Posterior cingulate gyrus (tissue), 11 donors: ENCODE measurements at regions not wholly inside any gene's neighbourhood (a gene's known extent, or its start where the extent isn't known, plus 50 kb on each side); places are given as distances from the start of the nearest gene placed in this dataset.
"Not testable (repeated sequence)": the region's sequence is repeated elsewhere in the genome, so short reads cannot be mapped to it uniquely, and the experiment has no call there.

ENCODE experiments used
- DNase-seq, 10 donors: peaks; one replicate each; pipeline versions ENCODE4 v3.0.0 to v3.0.0-alpha.2; 2020 to 2021; ENCODE audit warnings: mixed read lengths in 3 of 10
- intact Hi-C: fragments of 100-400 bp; cut with DNase I; formaldehyde crosslinking; loops from one replicate; pipeline ENCODE4 v1.15.1; 2023

DNA sequence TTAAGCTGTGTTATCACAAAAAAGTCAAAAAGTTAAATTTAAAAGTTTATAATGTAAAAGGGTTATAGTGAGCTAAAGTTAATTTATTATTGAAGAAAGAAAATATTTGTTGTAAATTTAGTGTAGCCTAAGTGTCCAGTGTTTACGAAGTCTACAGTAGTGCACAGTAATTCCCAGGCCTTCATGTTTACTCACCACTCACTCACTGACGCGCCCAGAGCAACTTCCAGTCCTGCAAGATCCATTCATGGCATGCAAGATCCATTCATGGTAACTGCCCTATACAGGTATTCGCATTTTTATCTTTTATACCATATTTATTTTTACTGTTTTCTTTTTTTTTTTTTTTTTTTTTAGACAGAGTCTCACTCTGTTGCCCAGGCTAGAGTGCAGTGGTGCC lies 69.5 kb downstream of the TPRA1 start:
- no peak for DNase-seq
- intact Hi-C loops: no loop called here

- intact Hi-C loops: no loop called here
- DNase-seq: no peak
Measured at GRCh38 chr3:127518456-127519081, 72.0 kb downstream of the TPRA1 start.

- intact Hi-C loops: no loop called here
- DNase-seq: no peak
Measured at GRCh38 chr3:127512256-127512655, 78.3 kb downstream of the TPRA1 start.

- DNase-seq: no peak
- intact Hi-C loops: no loop called here
Measured at GRCh38 chr3:127501177-127501576, 89.4 kb downstream of the TPRA1 start.

GRCh38 chr3:127497676-127498075 lies 92.9 kb downstream of the TPRA1 start:
- intact Hi-C loops: no loop called here
- no peak for DNase-seq

DNA sequence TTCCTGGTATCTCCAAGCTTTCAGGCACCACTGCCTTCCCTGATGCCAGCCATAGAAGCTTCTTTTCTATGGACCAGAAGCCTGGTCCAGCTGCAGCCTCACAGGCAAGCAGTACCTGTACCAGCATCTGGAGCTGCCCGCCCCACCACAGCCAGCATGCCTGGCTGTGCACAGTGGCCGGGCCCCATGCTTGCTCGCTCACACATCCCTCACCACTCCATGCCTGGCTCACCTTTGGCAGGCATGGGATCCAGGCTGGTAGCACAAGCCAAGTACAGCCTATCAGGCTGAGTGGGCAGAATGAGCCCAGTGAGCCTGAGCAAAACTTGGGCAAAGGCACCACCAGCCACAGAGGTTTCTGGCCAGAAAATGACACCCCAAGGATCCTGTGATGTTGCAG lies 93.4 kb downstream of the TPRA1 start:
- DNase-seq: no peak
- intact Hi-C loops: no loop called here

- no peak for DNase-seq
- intact Hi-C loops: no loop called here
Measured at GRCh38 chr3:127495821-127496655, 94.5 kb downstream of the TPRA1 start.

DNA sequence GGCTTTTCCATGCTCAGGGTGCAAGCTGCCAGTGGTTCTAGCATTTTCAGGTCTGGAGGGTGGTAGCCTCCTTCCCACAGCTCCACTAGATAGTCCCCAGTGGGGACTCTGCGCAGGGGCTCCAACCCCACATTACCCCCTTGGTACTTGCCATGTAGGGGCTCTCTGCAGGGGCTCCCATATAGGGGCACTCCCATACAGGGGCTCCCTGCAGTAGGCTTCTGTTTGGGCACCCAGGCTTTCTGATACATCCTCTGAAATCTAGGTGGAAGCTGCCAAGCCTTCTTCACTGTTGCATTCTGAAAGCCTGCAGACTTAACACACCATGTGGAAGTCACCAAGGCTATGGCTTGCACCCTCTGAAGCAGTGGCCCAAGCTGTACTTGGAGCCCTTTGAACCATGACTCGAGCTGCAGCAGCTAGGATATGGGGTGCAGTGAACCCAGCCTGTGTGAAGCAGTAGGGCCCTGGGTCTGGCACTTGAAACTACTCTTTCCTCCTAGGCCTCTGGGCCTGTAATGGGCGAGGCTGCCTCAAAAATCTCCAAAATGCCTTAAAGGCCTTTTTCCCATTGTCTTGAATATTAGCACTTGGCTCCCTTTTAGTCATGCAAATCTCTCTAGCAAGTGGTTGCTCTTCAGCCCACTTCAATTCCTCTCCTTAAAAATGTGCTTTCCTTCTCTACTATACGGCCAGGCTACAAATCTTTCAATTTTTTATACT lies 96.4 kb downstream of the TPRA1 start:
- intact Hi-C loops: no loop called here
- no peak for DNase-seq

DNA sequence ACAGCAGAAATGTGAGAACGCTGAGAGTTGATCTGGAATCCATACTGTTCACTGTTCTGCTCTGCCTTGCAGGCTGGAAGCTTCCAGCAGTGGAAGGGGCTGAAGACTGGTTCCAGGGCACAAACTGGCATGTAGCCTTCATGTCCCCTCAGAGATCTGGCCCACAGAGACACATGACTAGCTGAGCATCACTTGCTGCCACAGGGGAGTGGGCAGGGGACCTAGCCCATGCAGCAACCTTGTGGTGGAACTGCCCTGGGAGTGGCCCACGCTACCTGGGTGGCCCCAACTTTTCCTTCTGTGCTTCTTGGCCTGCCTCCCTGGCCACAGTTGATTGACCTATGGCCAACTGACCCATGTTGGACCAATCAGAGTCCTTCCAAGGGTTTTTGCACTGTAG lies 98.1 kb downstream of the TPRA1 start:
- DNase-seq: no peak
- intact Hi-C loops: no loop called here

DNA sequence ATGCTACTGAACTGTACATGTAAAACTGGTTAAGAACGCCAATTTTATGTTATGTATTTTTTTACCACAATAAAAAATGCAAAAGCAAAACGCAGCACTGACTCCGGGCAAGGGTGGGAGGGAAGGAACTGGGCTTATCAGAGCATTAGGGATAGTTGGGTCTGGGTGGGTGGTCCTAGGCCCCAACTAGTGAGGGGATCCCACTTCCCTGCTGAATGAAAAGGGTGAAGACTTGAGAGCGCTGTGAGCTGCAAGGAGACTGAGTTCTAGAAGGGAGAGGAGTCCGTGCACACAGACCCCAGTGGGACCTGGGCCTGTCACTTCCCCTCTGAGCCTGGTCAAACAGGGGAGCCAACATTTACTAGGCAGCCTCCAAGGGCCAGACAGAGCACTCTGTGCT lies 98.6 kb downstream of the TPRA1 start:
- no peak for DNase-seq
- intact Hi-C loops: no loop called here

- no peak for DNase-seq
- intact Hi-C loops: no loop called here
Measured at GRCh38 chr3:127491323-127491722, 99.2 kb downstream of the TPRA1 start.

DNA sequence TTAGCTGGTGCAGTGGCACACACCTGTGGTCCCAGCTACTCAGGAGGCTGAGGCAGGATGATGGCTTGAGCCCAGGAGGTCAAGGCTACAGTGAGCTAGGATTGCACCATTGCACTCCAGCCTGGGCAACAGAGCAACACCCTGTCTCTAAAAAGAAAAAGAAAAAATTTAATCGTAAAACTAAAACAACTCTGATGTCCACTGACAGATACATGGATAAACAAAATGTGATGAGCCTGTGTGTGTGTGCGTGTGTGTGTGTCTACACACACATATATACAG lies 99.6 kb downstream of the TPRA1 start:
- intact Hi-C loops, DNase-seq: not testable (repeated sequence)

GRCh38 chr3:127490271-127491023 lies 100.1 kb downstream of the TPRA1 start:
- intact Hi-C loops: no loop called here
- no peak for DNase-seq

DNA sequence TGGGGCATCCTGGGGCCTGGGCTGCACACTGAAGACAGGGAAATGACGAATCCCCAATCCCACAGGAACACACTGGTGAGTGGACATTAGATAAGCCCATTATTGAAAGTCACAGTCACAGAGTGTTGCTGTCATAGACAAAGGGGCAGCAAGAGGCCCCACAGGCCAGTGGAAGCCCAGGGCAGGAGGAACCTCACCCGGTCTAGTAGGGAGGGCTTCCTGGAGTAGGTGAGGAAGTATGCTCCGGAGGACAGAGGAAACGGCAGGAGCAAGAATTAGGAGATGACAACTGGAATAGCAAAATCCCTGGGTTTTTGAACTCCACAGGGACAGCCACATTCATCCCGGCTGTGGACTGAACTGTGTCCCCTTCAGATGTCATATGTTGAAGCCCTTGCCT lies 101.2 kb downstream of the TPRA1 start:
- no peak for DNase-seq
- intact Hi-C loops: no loop called here

GRCh38 chr3:127488740-127489139 lies 101.8 kb downstream of the TPRA1 start:
- intact Hi-C loops: no loop called here
- DNase-seq: no peak

GRCh38 chr3:127488141-127488672 lies 102.3 kb downstream of the TPRA1 start:
- DNase-seq: no peak
- intact Hi-C loops: no loop called here

GRCh38 chr3:127487196-127487595 lies 103.3 kb downstream of the TPRA1 start:
- intact Hi-C loops: no loop called here
- DNase-seq: no peak

GRCh38 chr3:127486321-127486944 lies 104.1 kb downstream of the TPRA1 start:
- DNase-seq: no peak
- intact Hi-C loops: no loop called here

- DNase-seq: peak in 1 of 10 donors; percentile 65
- intact Hi-C loops: no loop called here
Measured at GRCh38 chr3:127485396-127486170, 105.0 kb downstream of the TPRA1 start.
